ENCODE measurements at regions not wholly inside any gene's neighbourhood (a gene's known extent, or its start where the extent isn't known, plus 50 kb on each side); places are given as distances from the start of the nearest gene placed in this dataset.

GRCh38 chr4:81676537-81676936, 204.8 kb upstream of the RASGEF1B start:
- DNase-seq (ENCODE audit: low read depth, low spot score) (no peak), FAIRE-seq (no peak)
- no peak for TF ChIP-seq EZH2 (IDR thresholded peaks at IDR 0.05; ENCODE audit: low read length)
- no peak for TF ChIP-seq CTCF (optimal IDR thresholded peaks at IDR 0.05 in 1 of 3, IDR thresholded peaks at IDR 0.05 in 1 of 3, conservative IDR thresholded peaks at IDR 0.05 in 1 of 3; ENCODE audit: extremely low read depth in 1 of 3, insufficient read depth in 2 of 3, low read length in 3 of 3)
- Histone ChIP-seq H2AFZ (ENCODE audit: control insufficient read depth, low read length) (no peak overlapping the region), H3K4me2 (ENCODE audit: control insufficient read depth, extremely low read depth, insufficient read depth, low read depth, low read length) (no peak overlapping the region), H3K9me1 (ENCODE audit: control insufficient read depth, extremely low read depth, insufficient read depth, low read length) (no peaks in the 10 kb centered on the region), H4K20me1 (ENCODE audit: control insufficient read depth, extremely low read depth, insufficient read depth, low read length) (no peaks in the 10 kb centered on the region), H3K4me1 (ENCODE audit: control insufficient read depth, extremely low read depth, insufficient read depth, low read length) (no peaks in the 10 kb centered on the region), H3K9me3 (ENCODE audit: control insufficient read depth, low read depth, low read length) (no peaks in the 10 kb centered on the region), H3K79me2 (ENCODE audit: control insufficient read depth, insufficient read depth, low read length) (no peaks in the 10 kb centered on the region), H3K27me3 (ENCODE audit: control insufficient read depth, extremely low read depth, insufficient read depth, low read length) (no peaks in the 10 kb centered on the region), H3K27ac (ENCODE audit: control insufficient read depth, insufficient read depth, low read length) (no peak overlapping the region), H3K36me3 (ENCODE audit: control insufficient read depth in 2 of 2, extremely low read depth in 1 of 2, insufficient read depth in 2 of 2, low read length in 2 of 2) (no peaks in the 10 kb centered on the region), H3K4me3 (ENCODE audit: control insufficient read depth in 2 of 3, extremely low read depth in 1 of 3, insufficient read depth in 2 of 3, low read depth in 1 of 3, low read length in 3 of 3) (no peak overlapping the region), H3K9ac (ENCODE audit: control insufficient read depth, extremely low read depth, insufficient read depth, low read length) (no peak overlapping the region)
- dilution Hi-C loops (cut with MboI; ENCODE audit: extremely low pct_ligation_motif_present, low sequenced_read_pairs), result no loop called here

- Histone ChIP-seq H3K27ac (ENCODE audit: control insufficient read depth, insufficient read depth, low read length) (no peak overlapping the region), H3K9me3 (ENCODE audit: control insufficient read depth, low read depth, low read length) (no peaks in the 10 kb centered on the region), H3K4me1 (ENCODE audit: control insufficient read depth, extremely low read depth, insufficient read depth, low read length) (no peaks in the 10 kb centered on the region)
Measured at GRCh38 chr4:81675791-81676393, 204.2 kb upstream of the RASGEF1B start.

More at GRCh38 chr4:81675791-81676393, 204.2 kb upstream of the RASGEF1B start:
- Histone ChIP-seq H3K27me3 (ENCODE audit: control insufficient read depth, extremely low read depth, insufficient read depth, low read length) (no peaks in the 10 kb centered on the region), H2AFZ (ENCODE audit: control insufficient read depth, low read length) (no peak overlapping the region), H4K20me1 (ENCODE audit: control insufficient read depth, extremely low read depth, insufficient read depth, low read length) (no peaks in the 10 kb centered on the region), H3K4me3 (ENCODE audit: control insufficient read depth in 2 of 3, extremely low read depth in 1 of 3, insufficient read depth in 2 of 3, low read depth in 1 of 3, low read length in 3 of 3) (no peak overlapping the region), H3K9ac (ENCODE audit: control insufficient read depth, extremely low read depth, insufficient read depth, low read length) (no peak overlapping the region), H3K4me2 (ENCODE audit: control insufficient read depth, extremely low read depth, insufficient read depth, low read depth, low read length) (no peak overlapping the region), H3K79me2 (ENCODE audit: control insufficient read depth, insufficient read depth, low read length) (no peaks in the 10 kb centered on the region), H3K9me1 (ENCODE audit: control insufficient read depth, extremely low read depth, insufficient read depth, low read length) (no peaks in the 10 kb centered on the region), H3K36me3 (ENCODE audit: control insufficient read depth in 2 of 2, extremely low read depth in 1 of 2, insufficient read depth in 2 of 2, low read length in 2 of 2) (no peaks in the 10 kb centered on the region)
- FAIRE-seq (no peak), DNase-seq (ENCODE audit: low read depth, low spot score) (no peak)
- TF ChIP-seq EZH2 (IDR thresholded peaks at IDR 0.05; ENCODE audit: low read length) (no peak), CTCF (optimal IDR thresholded peaks at IDR 0.05 in 1 of 3, IDR thresholded peaks at IDR 0.05 in 1 of 3, conservative IDR thresholded peaks at IDR 0.05 in 1 of 3; ENCODE audit: extremely low read depth in 1 of 3, insufficient read depth in 2 of 3, low read length in 3 of 3) (no peak)
- dilution Hi-C loops (cut with MboI; ENCODE audit: extremely low pct_ligation_motif_present, low sequenced_read_pairs), result no loop called here

All from keratinocyte (primary cell).